ENCODE measurements at regions not wholly inside any gene's neighbourhood (a gene's known extent, or its start where the extent isn't known, plus 50 kb on each side); places are given as distances from the start of the nearest gene placed in this dataset.
A peak's percentile ranks its signal among the peaks of the same experiment; 100 is the strongest.

DNA sequence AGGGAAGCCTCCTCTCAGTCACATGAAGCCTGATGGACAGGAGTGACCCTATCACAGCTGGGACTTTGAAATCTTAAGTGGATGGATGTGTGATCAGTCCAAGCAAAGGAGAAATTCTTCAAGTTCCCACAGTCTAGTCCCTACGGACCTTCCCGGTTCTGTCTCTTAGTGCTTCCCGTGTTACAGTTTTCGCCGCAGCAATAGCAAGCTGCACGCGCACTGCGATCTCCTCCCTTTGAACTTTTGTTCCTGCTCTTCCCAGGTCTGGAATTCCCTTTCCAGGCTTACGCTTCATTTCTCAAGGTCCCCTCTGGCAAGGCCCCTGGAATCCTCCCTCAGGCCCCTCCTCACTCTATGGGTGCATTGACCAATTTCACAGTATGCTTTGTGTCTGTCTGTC is 89.2 kb downstream of the VEGFA start:
- WGBS, 2 donors = 88 to 90% methylated on average over 9 of the region's 9 CpGs
- TF ChIP-seq CTCF (IDR thresholded peaks at IDR 0.05) = no peak
- TF ChIP-seq POLR2A (IDR thresholded peaks at IDR 0.05) = no peak
- intact Hi-C loops (cut with DNase I) = no loop called here
- Histone ChIP-seq H3K27ac (no peak overlapping the region), H3K27me3 (peaks cover 0 to 14% (median 0%) of the 10 kb centered on the region in 4 donors), H3K36me3 (no peaks in the 10 kb centered on the region), H3K9me3 (no peaks in the 10 kb centered on the region), H3K4me3 (no peak overlapping the region), H3K4me1 (no peaks in the 10 kb centered on the region)
- no peak for DNase-seq

- H3K9me3 ChIP-seq = no peaks in the 10 kb centered on the region
- H3K4me1 ChIP-seq = no peaks in the 10 kb centered on the region
- peaks cover 0 to 10% (median 0%) of the 10 kb centered on the region in 4 donors for H3K27me3 ChIP-seq
- H3K27ac ChIP-seq = no peak overlapping the region
- WGBS, 2 donors = 80 to 86% methylated on average over 1 to 7 of the region's 11 CpGs
- TF ChIP-seq POLR2A (IDR thresholded peaks at IDR 0.05) = no peak
- no peak for TF ChIP-seq CTCF (IDR thresholded peaks at IDR 0.05)
- no peak for DNase-seq
- no peaks in the 10 kb centered on the region for H3K36me3 ChIP-seq
- intact Hi-C loops (cut with DNase I) = no loop called here
- H3K4me3 ChIP-seq = no peak overlapping the region
These were observed 88.4 kb downstream of the VEGFA start for GRCh38 chr6:43858161-43859153.

- Histone ChIP-seq H3K27me3 (peaks cover 0 to 6% (median 0%) of the 10 kb centered on the region in 4 donors), H3K9me3 (no peaks in the 10 kb centered on the region), H3K27ac (no peak overlapping the region), H3K4me3 (no peak overlapping the region), H3K4me1 (no peaks in the 10 kb centered on the region), H3K36me3 (no peaks in the 10 kb centered on the region)
- TF ChIP-seq CTCF (IDR thresholded peaks at IDR 0.05) (peak in 3 of 6 experiments; percentile 15 to 52 (median 32)), POLR2A (IDR thresholded peaks at IDR 0.05) (no peak)
- no peak for DNase-seq
- 86 to 100% methylated on average over 2 of the region's 6 CpGs for WGBS, 2 donors
- intact Hi-C loops (cut with DNase I) = no loop called here
These were observed 86.2 kb downstream of the VEGFA start for GRCh38 chr6:43856005-43856765.

DNA sequence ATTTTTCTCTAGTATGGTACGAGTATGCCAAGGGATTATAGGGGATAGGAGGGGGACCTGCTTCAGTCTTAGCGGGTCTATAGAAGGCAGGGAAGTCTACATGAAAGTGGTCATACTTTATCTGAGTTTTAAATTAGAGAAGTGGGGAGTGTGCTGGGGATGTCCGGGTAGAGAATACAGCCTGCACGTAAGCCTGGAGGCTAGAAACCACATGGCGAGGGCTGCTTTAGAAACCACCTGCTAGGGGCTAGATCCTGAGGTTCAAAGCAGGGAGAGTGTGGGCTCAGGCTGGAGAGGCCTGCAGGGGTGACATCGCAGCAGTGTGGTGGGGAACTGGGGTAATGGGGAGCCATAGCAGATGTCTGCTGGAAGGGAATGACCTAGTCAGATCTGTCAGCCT is 85.2 kb downstream of the VEGFA start:
- peaks cover 0 to 6% (median 0%) of the 10 kb centered on the region in 4 donors for H3K27me3 ChIP-seq
- intact Hi-C loops (cut with DNase I) = no loop called here
- 81 to 87% methylated on average over 6 of the region's 6 CpGs for WGBS, 2 donors

GRCh38 chr6:43853066-43853650 is 83.1 kb downstream of the VEGFA start:
- Histone ChIP-seq H3K9me3 (no peaks in the 10 kb centered on the region), H3K27ac (no peak overlapping the region), H3K27me3 (no peaks in the 10 kb centered on the region), H3K4me3 (no peak overlapping the region), H3K4me1 (no peaks in the 10 kb centered on the region), H3K36me3 (no peaks in the 10 kb centered on the region)
- TF ChIP-seq POLR2A (IDR thresholded peaks at IDR 0.05) (no peak), CTCF (IDR thresholded peaks at IDR 0.05) (no peak)
- WGBS, 2 donors = 80 to 86% methylated on average over 2 to 5 of the region's 5 CpGs
- intact Hi-C loops (cut with DNase I) = no loop called here
- DNase-seq = no peak

More for the DNA sequence above, 85.2 kb downstream of the VEGFA start:
- Histone ChIP-seq H3K9me3 (no peaks in the 10 kb centered on the region), H3K27ac (no peak overlapping the region), H3K4me3 (no peak overlapping the region), H3K4me1 (no peaks in the 10 kb centered on the region), H3K36me3 (no peaks in the 10 kb centered on the region)
- no peak for TF ChIP-seq POLR2A (IDR thresholded peaks at IDR 0.05)
- no peak for DNase-seq

Data from esophagus squamous epithelium (tissue), 5 donors.